Liver (tissue), 8 donors: ENCODE measurements at regions not wholly inside any gene's neighbourhood (a gene's known extent, or its start where the extent isn't known, plus 50 kb on each side); places are given as distances from the start of the nearest gene placed in this dataset.

Experiments
- DNase-seq: peaks from one replicate; pipeline ENCODE4 v3.0.0-alpha.2; 2017; ENCODE audit warnings: low spot score
- H3K27ac ChIP-seq, 2 donors: one replicate each; pipeline ENCODE4 v1.7.0; 2013; ENCODE audit warnings: inconsistent platforms in 2 of 2, low read length in 2 of 2, control low read depth in 1 of 2, low read depth in 1 of 2, mild to moderate bottlenecking in 1 of 2
- H3K27me3 ChIP-seq, 4 donors: one replicate each; pipeline versions ENCODE4 v1.6.1 to v1.7.0; 2013; ENCODE audit warnings: low read length in 3 of 4, inconsistent platforms in 1 of 4, mild to moderate bottlenecking in 1 of 4, moderate library complexity in 1 of 4; ENCODE audit not compliant: control insufficient read depth in 4 of 4, insufficient read depth in 4 of 4
- H3K36me3 ChIP-seq, 4 donors: one replicate each; pipeline versions ENCODE4 v1.6.1 to v1.7.0; 2013; ENCODE audit warnings: low read length in 3 of 4, mild to moderate bottlenecking in 3 of 4, low read depth in 1 of 4, moderate library complexity in 1 of 4; ENCODE audit not compliant: control insufficient read depth in 4 of 4, insufficient read depth in 3 of 4
- H3K4me1 ChIP-seq, 4 donors: one replicate each; pipeline versions ENCODE4 v1.6.1 to v1.7.0; 2013; ENCODE audit warnings: low read length in 3 of 4, mild to moderate bottlenecking in 3 of 4, moderate library complexity in 1 of 4; ENCODE audit not compliant: control insufficient read depth in 4 of 4, insufficient read depth in 4 of 4
- H3K4me3 ChIP-seq, 3 donors: one replicate each; pipeline versions ENCODE4 v1.6.1 to v1.7.0; 2013; ENCODE audit warnings: low read length in 3 of 3, control low read depth in 1 of 3, low read depth in 1 of 3, mild to moderate bottlenecking in 1 of 3
- H3K9ac ChIP-seq, 2 donors: one replicate each; pipeline ENCODE4 v1.7.0; 2013; ENCODE audit warnings: low read length in 2 of 2, mild to moderate bottlenecking in 2 of 2, moderate library complexity in 2 of 2, control low read depth in 1 of 2, low read depth in 1 of 2
- H3K9me3 ChIP-seq, 4 donors: one replicate each; pipeline versions ENCODE4 v1.6.1 to v1.7.0; 2013; ENCODE audit warnings: low read length in 3 of 4; ENCODE audit not compliant: control insufficient read depth in 4 of 4
- CTCF ChIP-seq: fragments of 150-350 bp; IDR thresholded peaks from 2 replicates; pipeline ENCODE4 v1.5.1; 2017; ENCODE audit warnings: improper control_type of control experiment, low read depth, low read length; ENCODE audit not compliant: missing input control
- EGR1 ChIP-seq, 2 donors: IDR thresholded peaks; 2 replicates each; pipeline ENCODE4 v1.6.1; 2016 to 2018; ENCODE audit warnings: antibody characterized with exemption in 2 of 2, low read depth in 2 of 2
- FOXA1 ChIP-seq: IDR thresholded peaks from 2 replicates; pipeline ENCODE4 v1.6.1; 2016; ENCODE audit warnings: antibody characterized with exemption
- FOXA2 ChIP-seq: IDR thresholded peaks from 2 replicates; pipeline ENCODE4 v1.6.1; 2016; ENCODE audit warnings: antibody characterized with exemption
- GABPA ChIP-seq, 2 donors: IDR thresholded peaks in 1 of 2; conservative IDR thresholded peaks in 1 of 2; 2 replicates each; pipeline ENCODE4 v1.6.1; 2016; ENCODE audit warnings: antibody characterized with exemption in 2 of 2, mild to moderate bottlenecking in 1 of 2, moderate library complexity in 1 of 2
- HNF4A ChIP-seq, 2 donors: conservative IDR thresholded peaks; 2 replicates each; pipeline ENCODE4 v1.6.1; 2016; ENCODE audit warnings: antibody characterized with exemption in 2 of 2, mild to moderate bottlenecking in 2 of 2
- HNF4G ChIP-seq: IDR thresholded peaks from 2 replicates; pipeline ENCODE4 v1.6.1; 2016; ENCODE audit warnings: antibody characterized with exemption
- JUND ChIP-seq, 2 donors: IDR thresholded peaks; 2 replicates each; pipeline ENCODE4 v1.6.1; 2016; ENCODE audit warnings: antibody characterized with exemption in 2 of 2
- NR2F2 ChIP-seq: IDR thresholded peaks from 2 replicates; pipeline ENCODE4 v1.6.1; 2016; ENCODE audit warnings: antibody characterized with exemption
- RAD21 ChIP-seq, 2 donors: IDR thresholded peaks; 2 replicates each; pipeline ENCODE4 v1.6.1; 2016; ENCODE audit warnings: antibody characterized with exemption in 2 of 2, mild to moderate bottlenecking in 2 of 2
- REST ChIP-seq: IDR thresholded peaks from 2 replicates; pipeline ENCODE4 v1.6.1; 2016; ENCODE audit warnings: antibody characterized with exemption, mild to moderate bottlenecking
- RXRA ChIP-seq, 2 donors: IDR thresholded peaks; 2 replicates each; pipeline ENCODE4 v1.6.1; 2017 to 2018; ENCODE audit warnings: antibody characterized with exemption in 2 of 2, mild to moderate bottlenecking in 1 of 2
- SP1 ChIP-seq: IDR thresholded peaks from 2 replicates; pipeline ENCODE4 v1.6.1; 2018; ENCODE audit warnings: antibody characterized with exemption, mild to moderate bottlenecking
- TAF1 ChIP-seq: conservative IDR thresholded peaks from 2 replicates; pipeline ENCODE4 v1.6.1; 2016; ENCODE audit warnings: antibody characterized with exemption, mild to moderate bottlenecking
- YY1 ChIP-seq: IDR thresholded peaks from 2 replicates; pipeline ENCODE4 v1.6.1; 2016; ENCODE audit warnings: antibody characterized with exemption, mild to moderate bottlenecking
- ZBTB33 ChIP-seq: IDR thresholded peaks from 2 replicates; pipeline ENCODE4 v1.6.1; 2016; ENCODE audit warnings: antibody characterized with exemption
- WGBS: extraction: QIAGEN DNeasy Blood & Tissue Kit; methylation state at CpG from one replicate; pipeline ENCODE4 v1.1.7; 2013; 5-methylcytosine and 5-hydroxymethylcytosine counted together
- donor health status: healthy.
- donor health status: healthy.
- donor health status: healthy.
- donor health status: healthy.
- donor health status: healthy.

- no peak overlapping the region for H3K9ac ChIP-seq
- no peak for DNase-seq
- H3K36me3 ChIP-seq: no peaks in the 10 kb centered on the region
- no peaks in the 10 kb centered on the region for H3K9me3 ChIP-seq
- H3K4me3 ChIP-seq: no peak overlapping the region
- H3K27ac ChIP-seq: no peak overlapping the region
- H3K4me1 ChIP-seq: peaks cover 0 to 2% (median 0%) of the 10 kb centered on the region in 4 donors
- TF ChIP-seq ZBTB33 (no peak), JUND (IDR thresholded peaks at IDR 0.05) (no peak)
- peaks cover 0 to 7% (median 0%) of the 10 kb centered on the region in 4 donors for H3K27me3 ChIP-seq
These were observed 223.3 kb upstream of the ARHGEF26 start for GRCh38 chr3:153897842-153898241.

GRCh38 chr3:153901152-153901551, 220.0 kb upstream of the ARHGEF26 start:
- Histone ChIP-seq H3K4me3 (no peak overlapping the region), H3K27me3 (peaks cover 0 to 2% (median 0%) of the 10 kb centered on the region in 4 donors), H3K9ac (no peak overlapping the region), H3K27ac (no peak overlapping the region), H3K36me3 (no peaks in the 10 kb centered on the region), H3K4me1 (peaks cover 0 to 2% (median under 1%) of the 10 kb centered on the region in 4 donors), H3K9me3 (no peaks in the 10 kb centered on the region)
- 92% methylated on average over 2 of the region's 2 CpGs for WGBS
- no peak for DNase-seq
- TF ChIP-seq RAD21 (IDR thresholded peaks at IDR 0.05) (no peak), HNF4A (conservative IDR thresholded peaks at IDR 0.05) (no peak), JUND (IDR thresholded peaks at IDR 0.05) (no peak), RXRA (IDR thresholded peaks at IDR 0.05) (no peak), TAF1 (no peak), ZBTB33 (no peak), YY1 (no peak), FOXA1 (no peak), CTCF (no peak), HNF4G (no peak), SP1 (no peak), FOXA2 (no peak), REST (no peak), NR2F2 (no peak), GABPA (IDR thresholded peaks at IDR 0.05 in 1 of 2, conservative IDR thresholded peaks at IDR 0.05 in 1 of 2) (no peak), EGR1 (IDR thresholded peaks at IDR 0.05; ENCODE audit: low read depth in 2 of 2) (no peak)
